ENCODE measurements at regions not wholly inside any gene's neighbourhood (a gene's known extent, or its start where the extent isn't known, plus 50 kb on each side); places are given as distances from the start of the nearest gene placed in this dataset.
A peak's percentile ranks its signal among the peaks of the same experiment; 100 is the strongest.
"Not testable (repeated sequence)": the region's sequence is repeated elsewhere in the genome, so short reads cannot be mapped to it uniquely, and the experiment has no call there.

DNA sequence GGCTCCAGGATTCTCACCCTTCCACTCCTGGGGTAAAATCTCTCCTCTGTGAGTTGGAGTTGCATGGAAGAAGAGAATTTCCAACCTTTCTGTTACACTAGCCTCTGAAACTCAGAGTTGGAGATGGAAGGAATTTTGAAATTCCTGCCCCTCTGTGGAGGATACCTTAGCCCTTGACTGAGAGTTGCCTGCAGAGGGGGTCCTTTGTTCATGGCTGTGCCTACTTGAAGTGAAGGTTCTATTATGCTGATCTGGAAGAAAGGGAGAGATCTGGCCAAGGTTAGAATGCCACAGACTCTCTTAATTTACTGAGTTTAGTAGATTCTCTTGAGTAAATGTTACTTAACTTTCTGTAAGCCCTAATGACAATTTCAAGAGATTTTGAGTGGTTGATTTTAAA is 626.6 kb upstream of the GYPC start:
- Histone ChIP-seq H3K36me3 (ENCODE audit: insufficient read depth, low read length) (no peaks in the 10 kb centered on the region), H3K4me1 (ENCODE audit: insufficient read depth, low read length) (no peaks in the 10 kb centered on the region), H3K9me3 (ENCODE audit: low read length) (no peaks in the 10 kb centered on the region), H2AFZ (ENCODE audit: low read depth, low read length) (no peak overlapping the region), H3K4me3 (ENCODE audit: low read length) (no peak overlapping the region), H3K27me3 (ENCODE audit: insufficient read depth, low read length) (no peaks in the 10 kb centered on the region)

- Histone ChIP-seq H2AFZ (ENCODE audit: low read depth, low read length) (no peak overlapping the region), H3K36me3 (ENCODE audit: insufficient read depth, low read length) (no peaks in the 10 kb centered on the region), H3K4me1 (ENCODE audit: insufficient read depth, low read length) (no peaks in the 10 kb centered on the region)
These were observed 617.1 kb upstream of the GYPC start for GRCh38 chr2:126038861-126039260.

DNA sequence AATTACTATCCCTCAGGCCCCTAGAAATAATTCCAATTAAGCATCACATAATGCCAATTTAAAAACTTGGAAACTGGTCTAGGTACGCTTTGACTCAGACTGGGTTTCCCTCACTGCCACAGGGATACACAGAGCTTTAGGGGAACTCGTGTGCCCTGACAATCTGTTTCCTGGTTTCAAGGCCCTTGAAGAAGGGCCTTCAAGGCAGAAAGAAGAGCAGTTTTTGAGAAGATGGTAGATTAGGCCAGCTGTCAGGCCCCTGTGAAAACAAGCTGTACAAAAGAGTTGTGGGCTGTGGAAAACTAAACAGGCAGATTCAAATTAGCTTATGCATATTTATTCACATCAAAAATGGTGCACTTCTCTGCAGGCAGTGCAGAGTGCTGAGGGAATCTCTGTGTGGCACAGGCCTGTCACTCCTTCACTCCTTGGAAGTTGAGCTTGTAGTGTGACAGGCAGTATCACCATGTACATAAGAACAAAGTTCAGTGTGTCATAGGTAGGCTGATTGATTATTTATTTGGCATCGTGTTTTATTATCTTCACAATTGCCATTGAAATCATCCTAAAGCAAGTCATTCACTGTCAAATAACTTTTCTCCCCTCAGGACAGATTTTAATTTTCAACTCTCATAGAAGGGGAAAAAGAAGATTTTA is 614.4 kb upstream of the GYPC start:
- no peaks in the 10 kb centered on the region for H3K27me3 ChIP-seq (ENCODE audit: insufficient read depth, low read length)
- no peaks in the 10 kb centered on the region for H3K36me3 ChIP-seq (ENCODE audit: insufficient read depth, low read length)
- peak overlapping the region; percentile 3 for H2AFZ ChIP-seq (ENCODE audit: low read depth, low read length)
- H3K4me3 ChIP-seq (ENCODE audit: low read length), result no peak overlapping the region
- no peaks in the 10 kb centered on the region for H3K4me1 ChIP-seq (ENCODE audit: insufficient read depth, low read length)
- no peaks in the 10 kb centered on the region for H3K9me3 ChIP-seq (ENCODE audit: low read length)

More at GRCh38 chr2:126038861-126039260, 617.1 kb upstream of the GYPC start:
- Histone ChIP-seq H3K9me3 (ENCODE audit: low read length) (no peaks in the 10 kb centered on the region), H3K27me3 (ENCODE audit: insufficient read depth, low read length) (no peaks in the 10 kb centered on the region), H3K4me3 (ENCODE audit: low read length) (no peak overlapping the region)

DNA sequence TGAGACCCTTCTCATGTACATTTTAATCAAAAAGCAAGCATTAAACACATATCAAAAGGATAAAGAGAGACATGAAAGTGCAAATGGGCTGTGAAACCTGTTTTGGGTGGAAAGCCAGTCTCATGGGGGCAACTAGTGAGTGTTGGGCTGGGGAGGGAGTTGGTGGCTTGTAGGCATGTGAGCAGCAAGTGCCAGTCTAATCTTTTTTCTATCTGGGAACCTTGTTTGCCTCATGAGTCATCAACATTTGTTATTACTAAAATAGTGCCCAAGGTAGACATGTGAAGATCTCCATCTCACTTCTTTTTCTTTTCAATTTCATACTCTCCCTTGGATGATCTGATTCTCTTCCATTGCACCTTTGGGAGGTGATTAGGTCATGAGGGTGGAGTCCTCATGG is 613.9 kb upstream of the GYPC start:
- Histone ChIP-seq H2AFZ (ENCODE audit: low read depth, low read length) (no peak overlapping the region), H3K4me3 (ENCODE audit: low read length) (no peak overlapping the region), H3K4me1 (ENCODE audit: insufficient read depth, low read length) (no peaks in the 10 kb centered on the region), H3K27me3 (ENCODE audit: insufficient read depth, low read length) (no peaks in the 10 kb centered on the region), H3K36me3 (ENCODE audit: insufficient read depth, low read length) (no peaks in the 10 kb centered on the region), H3K9me3 (ENCODE audit: low read length) (no peaks in the 10 kb centered on the region)

DNA sequence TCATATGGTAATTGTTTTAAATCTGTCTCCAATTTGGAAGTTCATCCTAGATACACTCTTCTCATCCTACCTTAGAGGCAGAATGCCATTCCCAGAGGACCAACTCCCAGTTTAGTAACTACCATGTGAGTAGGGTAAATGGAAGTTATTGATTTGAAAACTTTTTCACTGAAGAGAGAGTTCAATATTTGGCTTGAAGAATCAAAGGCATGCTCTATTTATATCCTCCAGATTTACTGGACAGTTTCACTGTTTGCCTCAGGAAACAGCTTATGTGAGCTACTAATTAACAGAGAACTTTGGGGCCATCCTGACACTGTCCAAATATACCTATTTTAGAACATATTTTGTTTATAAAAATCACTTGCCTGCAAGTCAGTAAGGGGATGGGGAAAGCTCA is 607.2 kb upstream of the GYPC start:
- Histone ChIP-seq H3K27me3 (ENCODE audit: insufficient read depth, low read length) (no peaks in the 10 kb centered on the region), H3K4me1 (ENCODE audit: insufficient read depth, low read length) (no peaks in the 10 kb centered on the region), H3K9me3 (ENCODE audit: low read length) (no peaks in the 10 kb centered on the region), H3K36me3 (ENCODE audit: insufficient read depth, low read length) (no peaks in the 10 kb centered on the region), H3K4me3 (ENCODE audit: low read length) (no peak overlapping the region), H2AFZ (ENCODE audit: low read depth, low read length) (no peak overlapping the region)

- Histone ChIP-seq H3K9me3 (ENCODE audit: low read length) (no peaks in the 10 kb centered on the region), H3K36me3 (ENCODE audit: insufficient read depth, low read length) (no peaks in the 10 kb centered on the region), H3K4me1 (ENCODE audit: insufficient read depth, low read length) (no peaks in the 10 kb centered on the region), H3K27me3 (ENCODE audit: insufficient read depth, low read length) (no peaks in the 10 kb centered on the region), H2AFZ (ENCODE audit: low read depth, low read length) (no peak overlapping the region), H3K4me3 (ENCODE audit: low read length) (no peak overlapping the region)
These were observed 606.5 kb upstream of the GYPC start for GRCh38 chr2:126049461-126049860.

GRCh38 chr2:126050991-126051736 is 604.8 kb upstream of the GYPC start:
- no peaks in the 10 kb centered on the region for H3K27me3 ChIP-seq (ENCODE audit: insufficient read depth, low read length)
- no peaks in the 10 kb centered on the region for H3K4me1 ChIP-seq (ENCODE audit: insufficient read depth, low read length)
- H3K9me3 ChIP-seq (ENCODE audit: low read length), result no peaks in the 10 kb centered on the region
- no peak overlapping the region for H2AFZ ChIP-seq (ENCODE audit: low read depth, low read length)
- no peak overlapping the region for H3K4me3 ChIP-seq (ENCODE audit: low read length)
- H3K36me3 ChIP-seq (ENCODE audit: insufficient read depth, low read length), result no peaks in the 10 kb centered on the region

- H3K4me1 ChIP-seq (ENCODE audit: insufficient read depth, low read length); H3K36me3 ChIP-seq (ENCODE audit: insufficient read depth, low read length); H2AFZ ChIP-seq (ENCODE audit: low read depth, low read length); H3K27me3 ChIP-seq (ENCODE audit: insufficient read depth, low read length); H3K9me3 ChIP-seq (ENCODE audit: low read length); H3K4me3 ChIP-seq (ENCODE audit: low read length): not testable (repeated sequence)
These were observed 604.2 kb upstream of the GYPC start for GRCh38 chr2:126051737-126052240.

DNA sequence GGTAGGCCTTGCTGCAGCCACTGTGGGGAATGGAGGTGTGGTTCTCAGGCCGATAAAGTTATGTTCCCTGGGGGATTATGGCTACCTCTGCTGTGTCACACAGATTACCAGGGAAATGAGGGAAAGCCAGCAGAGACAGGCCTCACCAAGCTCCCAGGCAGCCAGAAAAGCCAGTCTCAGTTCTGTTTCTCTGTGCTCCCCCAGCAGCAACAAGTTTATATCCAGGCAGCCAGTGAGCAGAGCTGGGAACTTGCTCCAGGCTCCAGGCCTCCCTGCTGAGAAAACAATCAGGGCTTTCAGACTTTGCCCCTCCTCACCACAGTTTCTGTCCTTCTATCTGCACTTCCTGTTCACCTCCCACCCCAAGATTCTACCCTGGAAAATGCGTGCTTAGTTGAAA is 596.6 kb upstream of the GYPC start:
- no peaks in the 10 kb centered on the region for H3K36me3 ChIP-seq (ENCODE audit: insufficient read depth, low read length)
- H3K4me3 ChIP-seq (ENCODE audit: low read length), result no peak overlapping the region
- no peaks in the 10 kb centered on the region for H3K27me3 ChIP-seq (ENCODE audit: insufficient read depth, low read length)
- no peaks in the 10 kb centered on the region for H3K9me3 ChIP-seq (ENCODE audit: low read length)
- H2AFZ ChIP-seq (ENCODE audit: low read depth, low read length), result no peak overlapping the region
- no peaks in the 10 kb centered on the region for H3K4me1 ChIP-seq (ENCODE audit: insufficient read depth, low read length)

GRCh38 chr2:126085011-126085795 is 570.8 kb upstream of the GYPC start:
- Histone ChIP-seq H3K4me1 (ENCODE audit: insufficient read depth, low read length) (no peaks in the 10 kb centered on the region), H3K9me3 (ENCODE audit: low read length) (no peaks in the 10 kb centered on the region), H3K36me3 (ENCODE audit: insufficient read depth, low read length) (no peaks in the 10 kb centered on the region), H3K4me3 (ENCODE audit: low read length) (no peak overlapping the region), H2AFZ (ENCODE audit: low read depth, low read length) (no peak overlapping the region), H3K27me3 (ENCODE audit: insufficient read depth, low read length) (no peaks in the 10 kb centered on the region)

DNA sequence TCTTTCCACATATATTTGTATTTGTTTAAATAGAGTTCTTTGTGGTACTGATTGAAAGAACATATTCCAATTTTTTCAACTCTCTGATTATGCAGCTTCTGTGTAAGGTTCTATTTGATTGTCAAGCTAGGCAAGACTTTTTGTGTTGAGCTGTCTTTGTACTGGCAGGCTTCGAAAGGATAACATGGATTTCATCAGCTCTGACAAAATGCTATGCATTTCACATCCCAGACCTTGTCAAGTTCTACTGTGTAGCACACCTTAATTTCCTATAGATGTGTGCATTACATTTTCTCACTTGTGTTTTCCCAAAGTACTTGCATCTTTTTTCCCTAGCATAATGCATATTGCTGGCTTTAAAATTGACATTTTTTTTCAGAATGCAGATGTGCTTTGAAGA is 555.0 kb upstream of the GYPC start:
- no peaks in the 10 kb centered on the region for H3K27me3 ChIP-seq (ENCODE audit: insufficient read depth, low read length)
- H3K4me3 ChIP-seq (ENCODE audit: low read length), result no peak overlapping the region
- no peak overlapping the region for H2AFZ ChIP-seq (ENCODE audit: low read depth, low read length)

GRCh38 chr2:126106006-126106405 is 550.0 kb upstream of the GYPC start:
- no peaks in the 10 kb centered on the region for H3K27me3 ChIP-seq (ENCODE audit: insufficient read depth, low read length)
- H2AFZ ChIP-seq (ENCODE audit: low read depth, low read length), result no peak overlapping the region
- no peaks in the 10 kb centered on the region for H3K9me3 ChIP-seq (ENCODE audit: low read length)
- no peaks in the 10 kb centered on the region for H3K36me3 ChIP-seq (ENCODE audit: insufficient read depth, low read length)
- H3K4me3 ChIP-seq (ENCODE audit: low read length), result no peak overlapping the region
- H3K4me1 ChIP-seq (ENCODE audit: insufficient read depth, low read length), result no peaks in the 10 kb centered on the region

More for the DNA sequence above, 555.0 kb upstream of the GYPC start:
- Histone ChIP-seq H3K36me3 (ENCODE audit: insufficient read depth, low read length) (no peaks in the 10 kb centered on the region), H3K4me1 (ENCODE audit: insufficient read depth, low read length) (no peaks in the 10 kb centered on the region), H3K9me3 (ENCODE audit: low read length) (no peaks in the 10 kb centered on the region)

- no peak overlapping the region for H3K4me3 ChIP-seq (ENCODE audit: low read length)
- no peaks in the 10 kb centered on the region for H3K9me3 ChIP-seq (ENCODE audit: low read length)
- H3K27me3 ChIP-seq (ENCODE audit: insufficient read depth, low read length), result no peaks in the 10 kb centered on the region
- H2AFZ ChIP-seq (ENCODE audit: low read depth, low read length), result no peak overlapping the region
- H3K4me1 ChIP-seq (ENCODE audit: insufficient read depth, low read length), result no peaks in the 10 kb centered on the region
- no peaks in the 10 kb centered on the region for H3K36me3 ChIP-seq (ENCODE audit: insufficient read depth, low read length)
These were observed 548.1 kb upstream of the GYPC start for GRCh38 chr2:126107883-126108282.

Measured in neuron (in vitro differentiated cells).